Endothelial cell of umbilical vein (primary cell): ENCODE measurements at regions not wholly inside any gene's neighbourhood (a gene's known extent, or its start where the extent isn't known, plus 50 kb on each side); places are given as distances from the start of the nearest gene placed in this dataset.

Experiments used
- BruUV-seq: library from RNA; stranded (reverse); fragments of 400-500 nt; replicated peaks from 2 replicates; lab custom pipeline; 2021; lab: Mats Ljungman, UMichigan
- CTCF ChIA-PET: fragments of 300-600, 350-600 bp; sonication (Branson Sonifier 250); formaldehyde crosslinking; loops from one replicate; lab custom pipeline; 2021; ENCODE audit warnings: antibody characterized with exemption, inconsistent platforms; lab: Charles Lee
- POLR2A ChIA-PET: fragments of 300-600, 350-600 bp; sonication (Branson Sonifier 250); formaldehyde crosslinking; loops from one replicate; lab custom pipeline; 2021; ENCODE audit warnings: antibody characterized with exemption, inconsistent platforms; lab: Charles Lee
- DNase-seq: peaks from one replicate; pipeline ENCODE4 v3.0.0-alpha.2; 2011; ENCODE audit warnings: low read depth, low spot score
- FAIRE-seq: peaks from 2 replicates; lab custom pipeline; 2011; peaks lifted over from hg19 to GRCh38; lab: Jason Lieb, UNC
- H2AFZ ChIP-seq: 2 replicates; pipeline ENCODE4 v1.6.0; 2012; ENCODE audit warnings: low read depth, low read length, control low read depth, inconsistent platforms
- H3K27ac ChIP-seq: 2 replicates; pipeline ENCODE4 v1.5.1; 2011; ENCODE audit warnings: low read depth, mild to moderate bottlenecking, control low read depth, low read length, moderate library complexity; ENCODE audit not compliant: insufficient read depth
- H3K27me3 ChIP-seq, 2 experiments: 2 replicates each; pipeline versions ENCODE4 v1.6.0 to v1.6.1; 2011; ENCODE audit warnings: low read length in 2 of 2, mixed read lengths in 1 of 2; ENCODE audit not compliant: control insufficient read depth in 2 of 2, insufficient read depth in 2 of 2
- H3K36me3 ChIP-seq, 2 experiments: 2 replicates in 1 of 2; 3 replicates in 1 of 2; pipeline ENCODE4 v1.5.1; 2011; ENCODE audit warnings: low read length in 2 of 2, mild to moderate bottlenecking in 1 of 2, moderate library complexity in 1 of 2; ENCODE audit not compliant: control insufficient read depth in 2 of 2, insufficient read depth in 2 of 2; ENCODE audit errors: extremely low read depth in 1 of 2
- H3K4me1 ChIP-seq: 3 replicates; pipeline ENCODE4 v1.5.1; 2011; ENCODE audit warnings: mild to moderate bottlenecking, low read length; ENCODE audit not compliant: control insufficient read depth, insufficient read depth; ENCODE audit errors: extremely low read depth
- H3K4me2 ChIP-seq: 2 replicates; pipeline ENCODE4 v1.6.1; 2011; ENCODE audit warnings: low read length, control low read depth, mixed read lengths; ENCODE audit not compliant: insufficient read depth
- H3K4me3 ChIP-seq, 3 experiments: fragments of 200-600 bp in 1 of 3; sonication (generic), shearing (Covaris generic) in 1 of 3; replicated peaks in 1 of 3; 2 replicates each; pipeline ENCODE4 v1.5.1; 2011 to 2016; ENCODE audit warnings: control low read depth in 3 of 3, low read length in 3 of 3, mild to moderate bottlenecking in 2 of 3, inconsistent platforms in 1 of 3, low read depth in 1 of 3, moderate library complexity in 1 of 3; ENCODE audit not compliant: insufficient read depth in 1 of 3
- H3K79me2 ChIP-seq: 2 replicates; pipeline ENCODE4 v1.6.0; 2012; ENCODE audit warnings: low read length, inconsistent platforms; ENCODE audit not compliant: control insufficient read depth, insufficient read depth
- H3K9ac ChIP-seq: replicated peaks from 2 replicates; pipeline ENCODE3; 2011; ENCODE audit warnings: low read length, control low read depth; ENCODE audit not compliant: insufficient read depth; ENCODE audit errors: extremely low read depth
- H3K9me1 ChIP-seq: replicated peaks from 3 replicates; pipeline ENCODE4 v1.6.0; 2011; ENCODE audit warnings: mild to moderate bottlenecking, low read length; ENCODE audit not compliant: control insufficient read depth, insufficient read depth; ENCODE audit errors: extremely low read depth
- H3K9me3 ChIP-seq: replicated peaks from 2 replicates; pipeline ENCODE4 v1.5.1; 2012; ENCODE audit warnings: low read length, inconsistent platforms; ENCODE audit not compliant: control insufficient read depth, insufficient read depth
- H4K20me1 ChIP-seq: replicated peaks from 2 replicates; pipeline ENCODE3; 2011; ENCODE audit warnings: mild to moderate bottlenecking, low read length; ENCODE audit not compliant: control insufficient read depth, insufficient read depth; ENCODE audit errors: extremely low read depth
- CTCF ChIP-seq, 2 donors: IDR thresholded peaks; 1 replicate in 1 of 2; 2 replicates in 1 of 2; pipeline ENCODE4 v1.5.1; 2011; ENCODE audit warnings: low read length in 2 of 2, mild to moderate bottlenecking in 2 of 2, moderate library complexity in 2 of 2, control low read depth in 1 of 2, inconsistent platforms in 1 of 2, low read depth in 1 of 2; ENCODE audit not compliant: insufficient read depth in 1 of 2; ENCODE audit errors: extremely low read depth in 1 of 2
- FOS ChIP-seq: IDR thresholded peaks from 2 replicates; pipeline ENCODE4 v1.6.1; 2011; ENCODE audit warnings: mild to moderate bottlenecking, low read length, moderate library complexity, borderline replicate concordance; ENCODE audit not compliant: insufficient read depth
- GATA2 ChIP-seq: IDR thresholded peaks from 2 replicates; pipeline ENCODE4 v1.7.0; 2011; ENCODE audit warnings: low read depth, mild to moderate bottlenecking, moderate library complexity, mixed read lengths, low read length; ENCODE audit not compliant: insufficient read length, insufficient read depth
- JUN ChIP-seq: IDR thresholded peaks from 2 replicates; pipeline ENCODE4 v1.6.1; 2011; ENCODE audit warnings: borderline replicate concordance, low read depth; ENCODE audit not compliant: insufficient read length, insufficient read depth
- MYC ChIP-seq: IDR thresholded peaks from one replicate; pipeline ENCODE4 v1.6.1; 2011; ENCODE audit warnings: mild to moderate bottlenecking, low read depth, low read length
- POLR2A ChIP-seq: IDR thresholded peaks from 2 replicates; pipeline ENCODE4 v1.6.1; 2012; ENCODE audit warnings: low read depth, mild to moderate bottlenecking, control low read depth, low read length
- POLR2AphosphoS5 ChIP-seq: IDR thresholded peaks from 2 replicates; pipeline ENCODE4 v1.6.1; 2012; ENCODE audit warnings: low read depth, mild to moderate bottlenecking, control low read depth, low read length, moderate library complexity; ENCODE audit not compliant: insufficient read depth
- dilution Hi-C: fragments of 300-500 bp; cut with MboI; formaldehyde crosslinking; loops from one replicate; pipeline ENCODE4 v1.15.0; 2019; ENCODE audit warnings: low sequenced_read_pairs; ENCODE audit not compliant: extremely low pct_ligation_motif_present
- intact Hi-C: fragments of 100-400 bp; cut with micrococcal nuclease; formaldehyde crosslinking; loops from one replicate; pipeline ENCODE4 v1.10.0; 2022
- TF ChIP-seq, protein P1 (sequence below): IDR thresholded peaks from 2 replicates; pipeline ENCODE4 v1.6.1; 2011; ENCODE audit not compliant: insufficient read depth, insufficient read length

DNA sequence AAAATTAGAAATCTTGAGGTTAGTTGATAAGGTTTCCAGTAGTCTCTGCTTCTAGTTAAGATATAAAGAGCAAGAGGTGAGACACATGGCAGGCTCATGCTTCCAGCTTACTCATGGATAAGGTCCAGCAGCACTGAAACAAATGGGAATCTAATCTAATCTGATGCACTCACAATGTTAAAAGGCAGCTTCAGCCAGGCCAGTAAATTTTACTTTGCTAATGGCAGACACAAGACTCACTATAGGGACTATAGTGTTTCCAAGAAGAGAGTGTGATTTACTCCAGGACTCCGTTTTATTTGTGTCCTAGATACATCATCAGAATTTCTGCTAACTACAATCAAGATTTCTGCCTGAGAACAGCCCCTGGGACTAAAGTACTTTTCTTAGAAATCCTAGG is 324.8 kb downstream of the SMOC2 start:
- Histone ChIP-seq H3K4me1 (no peaks in the 10 kb centered on the region), H3K9me3 (peaks cover 9% of the 10 kb centered on the region), H3K79me2 (no peaks in the 10 kb centered on the region), H3K27ac (no peak overlapping the region), H2AFZ (no peak overlapping the region), H4K20me1 (no peaks in the 10 kb centered on the region), H3K4me2 (no peak overlapping the region), H3K9ac (no peak overlapping the region), H3K36me3 (no peaks in the 10 kb centered on the region), H3K4me3 (no peak overlapping the region), H3K27me3 (no peaks in the 10 kb centered on the region), H3K9me1 (no peaks in the 10 kb centered on the region)
- no peak for DNase-seq
- no peak for FAIRE-seq
- CTCF ChIA-PET, result no interaction called here
- TF ChIP-seq FOS (no peak), POLR2AphosphoS5 (no peak), CTCF (IDR thresholded peaks at IDR 0.05; ENCODE audit: extremely low read depth in 1 of 2, insufficient read depth in 1 of 2, low read depth in 1 of 2, low read length in 2 of 2) (no peak), MYC (no peak), JUN (no peak), POLR2A (no peak), GATA2 (no peak)
- TF ChIP-seq, protein P1, sequence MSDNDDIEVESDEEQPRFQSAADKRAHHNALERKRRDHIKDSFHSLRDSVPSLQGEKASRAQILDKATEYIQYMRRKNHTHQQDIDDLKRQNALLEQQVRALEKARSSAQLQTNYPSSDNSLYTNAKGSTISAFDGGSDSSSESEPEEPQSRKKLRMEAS, result no peak
- POLR2A ChIA-PET, result no interaction called here
- dilution Hi-C loops (no loop called here), intact Hi-C loops (no loop called here)
- BruUV-seq, result no TSS peak
